ENCODE measurements at regions not wholly inside any gene's neighbourhood (a gene's known extent, or its start where the extent isn't known, plus 50 kb on each side); places are given as distances from the start of the nearest gene placed in this dataset.

- TF ChIP-seq RAD21 (conservative IDR thresholded peaks at IDR 0.05) = no peak
- TF ChIP-seq, protein P1, sequence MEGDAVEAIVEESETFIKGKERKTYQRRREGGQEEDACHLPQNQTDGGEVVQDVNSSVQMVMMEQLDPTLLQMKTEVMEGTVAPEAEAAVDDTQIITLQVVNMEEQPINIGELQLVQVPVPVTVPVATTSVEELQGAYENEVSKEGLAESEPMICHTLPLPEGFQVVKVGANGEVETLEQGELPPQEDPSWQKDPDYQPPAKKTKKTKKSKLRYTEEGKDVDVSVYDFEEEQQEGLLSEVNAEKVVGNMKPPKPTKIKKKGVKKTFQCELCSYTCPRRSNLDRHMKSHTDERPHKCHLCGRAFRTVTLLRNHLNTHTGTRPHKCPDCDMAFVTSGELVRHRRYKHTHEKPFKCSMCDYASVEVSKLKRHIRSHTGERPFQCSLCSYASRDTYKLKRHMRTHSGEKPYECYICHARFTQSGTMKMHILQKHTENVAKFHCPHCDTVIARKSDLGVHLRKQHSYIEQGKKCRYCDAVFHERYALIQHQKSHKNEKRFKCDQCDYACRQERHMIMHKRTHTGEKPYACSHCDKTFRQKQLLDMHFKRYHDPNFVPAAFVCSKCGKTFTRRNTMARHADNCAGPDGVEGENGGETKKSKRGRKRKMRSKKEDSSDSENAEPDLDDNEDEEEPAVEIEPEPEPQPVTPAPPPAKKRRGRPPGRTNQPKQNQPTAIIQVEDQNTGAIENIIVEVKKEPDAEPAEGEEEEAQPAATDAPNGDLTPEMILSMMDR (IDR thresholded peaks at IDR 0.05; ENCODE audit: poor library complexity, severe bottlenecking) = no peak
- TF ChIP-seq SMC3 (conservative IDR thresholded peaks at IDR 0.05; ENCODE audit: poor library complexity) = no peak
- no peak for TF ChIP-seq EZH2 (IDR thresholded peaks at IDR 0.05; ENCODE audit: borderline replicate concordance, insufficient read depth, low read length, poor library complexity, severe bottlenecking)
Observed at GRCh38 chr11:105312266-105312665, 172.7 kb upstream of the CARD18 start.
